Esophagus muscularis mucosa (tissue), 4 donors: ENCODE measurements at regions not wholly inside any gene's neighbourhood (a gene's known extent, or its start where the extent isn't known, plus 50 kb on each side); places are given as distances from the start of the nearest gene placed in this dataset.

Source experiments
- EP300 ChIP-seq: sonication (generic); formaldehyde crosslinking; IDR thresholded peaks from one replicate; pipeline ENCODE4 v1.6.1; 2017; ENCODE audit warnings: antibody characterized with exemption
- POLR2A ChIP-seq: fragments of 450-650 bp; IDR thresholded peaks from one replicate; pipeline ENCODE4 v1.6.1; 2017; ENCODE audit warnings: antibody characterized with exemption, moderate library complexity, mild to moderate bottlenecking, low read depth
- POLR2AphosphoS5 ChIP-seq, 2 donors: sonication (generic); formaldehyde crosslinking; IDR thresholded peaks; one replicate each; pipeline ENCODE4 v1.6.1; 2017; ENCODE audit warnings: antibody characterized with exemption in 2 of 2
- TF ChIP-seq, protein P1 (sequence below), 3 experiments: fragments of 200-600 bp in 2 of 3; fragments of 450-650 bp in 1 of 3; sonication (generic) in 2 of 3; IDR thresholded peaks; one replicate each; pipeline ENCODE4 v1.5.1; 2017 to 2019; ENCODE audit warnings: antibody characterized with exemption in 3 of 3, mild to moderate bottlenecking in 2 of 3, moderate library complexity in 1 of 3

DNA sequence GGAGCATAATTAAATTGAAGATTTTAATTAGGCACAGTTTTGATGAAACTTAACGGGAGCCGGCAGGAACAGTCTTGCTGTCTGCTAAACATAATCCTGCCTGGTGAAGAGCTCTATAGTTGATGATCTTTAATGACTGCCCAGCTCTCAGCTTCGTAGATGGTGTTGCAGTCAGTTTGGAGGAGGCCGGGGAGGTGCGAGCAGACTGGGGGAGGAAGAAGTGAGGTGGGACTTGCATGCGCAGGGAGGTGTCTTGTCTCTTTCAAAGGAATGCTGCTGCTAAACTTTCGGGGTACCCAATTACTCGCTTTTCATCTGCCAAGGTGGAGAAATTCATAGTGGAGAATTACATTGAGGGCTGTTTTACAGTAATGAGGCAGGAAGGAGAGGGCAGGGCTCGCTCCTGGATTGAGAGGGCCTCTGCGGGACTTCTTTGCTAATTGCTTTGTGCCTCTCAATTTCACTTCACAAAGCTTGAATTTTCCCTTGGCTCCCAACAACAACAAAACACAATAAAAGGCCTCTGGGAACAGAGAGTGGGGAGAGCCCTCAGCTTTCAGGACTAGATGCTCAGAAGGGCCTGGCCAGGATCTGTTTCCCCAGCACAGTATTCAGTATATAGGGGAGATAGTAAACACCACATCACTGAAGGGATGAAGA lies 257.9 kb upstream of the ADRA1B start:
- TF ChIP-seq, protein P1, sequence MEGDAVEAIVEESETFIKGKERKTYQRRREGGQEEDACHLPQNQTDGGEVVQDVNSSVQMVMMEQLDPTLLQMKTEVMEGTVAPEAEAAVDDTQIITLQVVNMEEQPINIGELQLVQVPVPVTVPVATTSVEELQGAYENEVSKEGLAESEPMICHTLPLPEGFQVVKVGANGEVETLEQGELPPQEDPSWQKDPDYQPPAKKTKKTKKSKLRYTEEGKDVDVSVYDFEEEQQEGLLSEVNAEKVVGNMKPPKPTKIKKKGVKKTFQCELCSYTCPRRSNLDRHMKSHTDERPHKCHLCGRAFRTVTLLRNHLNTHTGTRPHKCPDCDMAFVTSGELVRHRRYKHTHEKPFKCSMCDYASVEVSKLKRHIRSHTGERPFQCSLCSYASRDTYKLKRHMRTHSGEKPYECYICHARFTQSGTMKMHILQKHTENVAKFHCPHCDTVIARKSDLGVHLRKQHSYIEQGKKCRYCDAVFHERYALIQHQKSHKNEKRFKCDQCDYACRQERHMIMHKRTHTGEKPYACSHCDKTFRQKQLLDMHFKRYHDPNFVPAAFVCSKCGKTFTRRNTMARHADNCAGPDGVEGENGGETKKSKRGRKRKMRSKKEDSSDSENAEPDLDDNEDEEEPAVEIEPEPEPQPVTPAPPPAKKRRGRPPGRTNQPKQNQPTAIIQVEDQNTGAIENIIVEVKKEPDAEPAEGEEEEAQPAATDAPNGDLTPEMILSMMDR (IDR thresholded peaks at IDR 0.05): no peak
- no peak for TF ChIP-seq POLR2A
- TF ChIP-seq EP300: no peak
- TF ChIP-seq POLR2AphosphoS5 (IDR thresholded peaks at IDR 0.05): no peak
